Natural killer cell (primary cell): ENCODE measurements at regions not wholly inside any gene's neighbourhood (a gene's known extent, or its start where the extent isn't known, plus 50 kb on each side); places are given as distances from the start of the nearest gene placed in this dataset.

Experiments
- ATAC-seq, 3 donors: fragments of 150-1000 bp in 2 of 3; fragments of 200-7000 bp in 1 of 3; cut with Tn5 transposase; 1 replicate in 1 of 3; 2 replicates in 2 of 3; pipeline ENCODE4 v1.10.0; 2021; ENCODE audit warnings: mild to moderate bottlenecking in 2 of 3, moderate library complexity in 2 of 3
- DNase-seq, 2 donors: peaks; one replicate each; pipeline versions ENCODE4 v3.0.0 to v3.0.0-alpha.2; 2013 to 2021; ENCODE audit warnings: mixed read lengths in 1 of 2
- H3K27ac ChIP-seq: one replicate; pipeline ENCODE4 v1.5.1; 2013; ENCODE audit warnings: mild to moderate bottlenecking, low read length
- H3K27me3 ChIP-seq: one replicate; pipeline ENCODE4 v1.6.1; 2013; ENCODE audit warnings: low read length; ENCODE audit not compliant: control insufficient read depth, insufficient read depth
- H3K36me3 ChIP-seq: one replicate; pipeline ENCODE4 v1.6.1; 2013; ENCODE audit warnings: low read length; ENCODE audit not compliant: control insufficient read depth, insufficient read depth
- H3K4me1 ChIP-seq: one replicate; pipeline ENCODE4 v1.6.1; 2013; ENCODE audit warnings: low read length; ENCODE audit not compliant: control insufficient read depth, insufficient read depth
- H3K4me3 ChIP-seq: one replicate; pipeline ENCODE4 v1.5.1; 2013; ENCODE audit warnings: low read length
- H3K9me3 ChIP-seq: one replicate; pipeline ENCODE4 v1.6.1; 2013; ENCODE audit warnings: low read length; ENCODE audit not compliant: control insufficient read depth, insufficient read depth
- H3K27ac Mint-ChIP-seq, 2 donors: one replicate each; pipeline ENCODE4 v1.8.0; 2022; ENCODE audit warnings: mild to moderate bottlenecking in 2 of 2, mixed read lengths in 2 of 2, moderate library complexity in 1 of 2
- H3K27me3 Mint-ChIP-seq, 2 donors: one replicate each; pipeline ENCODE4 v1.8.0; 2022; ENCODE audit warnings: low read depth in 2 of 2, mixed read lengths in 2 of 2
- H3K36me3 Mint-ChIP-seq: one replicate; pipeline ENCODE4 v1.8.0; 2022; ENCODE audit warnings: mixed read lengths
- H3K4me1 Mint-ChIP-seq, 2 donors: one replicate each; pipeline ENCODE4 v1.8.0; 2022; ENCODE audit warnings: mixed read lengths in 2 of 2
- H3K4me3 Mint-ChIP-seq: one replicate; pipeline ENCODE4 v1.8.0; 2022; ENCODE audit warnings: mild to moderate bottlenecking, moderate library complexity, mixed read lengths
- H3K9me3 Mint-ChIP-seq, 2 donors: one replicate each; pipeline ENCODE4 v1.8.0; 2022; ENCODE audit warnings: mixed read lengths in 2 of 2
- CTCF ChIP-seq: fragments of 200-600 bp; IDR thresholded peaks from one replicate; pipeline ENCODE4 v1.8.0; 2022; ENCODE audit warnings: antibody characterized with exemption
- WGBS: methylation state at CpG from one replicate; pipeline ENCODE4 v1.1.7; 2013; ENCODE audit warnings: missing lambda C conversion rate; ENCODE audit not compliant: insufficient coverage; 5-methylcytosine and 5-hydroxymethylcytosine counted together
- intact Hi-C: fragments of 100-400 bp; cut with micrococcal nuclease; formaldehyde crosslinking; loops from one replicate; pipeline ENCODE4 v1.14.2; 2022

GRCh38 chr1:218211241-218211640 is 73.9 kb upstream of the RRP15 start:
- H3K4me3 ChIP-seq: no peak overlapping the region
- DNase-seq: no peak
- H3K27me3 ChIP-seq: no peaks in the 10 kb centered on the region
- H3K4me1 Mint-ChIP-seq: no peaks in the 10 kb centered on the region
- intact Hi-C loops: no loop called here
- no peaks in the 10 kb centered on the region for H3K36me3 Mint-ChIP-seq
- no peak for ATAC-seq
- no peak overlapping the region for H3K27ac ChIP-seq
- H3K9me3 Mint-ChIP-seq: peaks cover 0 to 6% of the 10 kb centered on the region in 2 donors
- no peaks in the 10 kb centered on the region for H3K36me3 ChIP-seq
- no peak overlapping the region for H3K27ac Mint-ChIP-seq
- no peak for TF ChIP-seq CTCF
- H3K4me1 ChIP-seq: no peaks in the 10 kb centered on the region
- H3K27me3 Mint-ChIP-seq: peaks cover 0 to 7% of the 10 kb centered on the region in 2 donors
- H3K4me3 Mint-ChIP-seq: no peak overlapping the region
- no peaks in the 10 kb centered on the region for H3K9me3 ChIP-seq

- no peaks in the 10 kb centered on the region for H3K27me3 ChIP-seq
- intact Hi-C loops: no loop called here
Observed at GRCh38 chr1:218217040-218217439, 68.1 kb upstream of the RRP15 start.

GRCh38 chr1:218219460-218219859 is 65.6 kb upstream of the RRP15 start:
- Mint-ChIP-seq H3K27me3 (peaks cover 0 to 7% of the 10 kb centered on the region in 2 donors), H3K4me3 (no peak overlapping the region), H3K4me1 (no peaks in the 10 kb centered on the region), H3K27ac (no peak overlapping the region), H3K36me3 (no peaks in the 10 kb centered on the region), H3K9me3 (peaks cover 0 to 6% of the 10 kb centered on the region in 2 donors)
- no peaks in the 10 kb centered on the region for H3K9me3 ChIP-seq
- no peak overlapping the region for H3K27ac ChIP-seq
- no peaks in the 10 kb centered on the region for H3K4me1 ChIP-seq
- H3K27me3 ChIP-seq: no peaks in the 10 kb centered on the region
- ATAC-seq (no peak), DNase-seq (no peak)
- TF ChIP-seq CTCF: no peak
- intact Hi-C loops: no loop called here
- H3K4me3 ChIP-seq: no peak overlapping the region
- H3K36me3 ChIP-seq: no peaks in the 10 kb centered on the region
- WGBS: 63% methylated on average over 1 of the region's 2 CpGs

More at GRCh38 chr1:218217040-218217439, 68.1 kb upstream of the RRP15 start:
- no peaks in the 10 kb centered on the region for H3K36me3 ChIP-seq
- ATAC-seq: no peak
- no peak overlapping the region for H3K27ac ChIP-seq
- no peaks in the 10 kb centered on the region for H3K4me1 Mint-ChIP-seq
- peaks cover 0 to 7% of the 10 kb centered on the region in 2 donors for H3K27me3 Mint-ChIP-seq
- H3K4me3 ChIP-seq: no peak overlapping the region
- no peaks in the 10 kb centered on the region for H3K36me3 Mint-ChIP-seq
- H3K4me1 ChIP-seq: no peaks in the 10 kb centered on the region
- 25% methylated on average over 3 of the region's 4 CpGs for WGBS
- peaks cover 0 to 6% of the 10 kb centered on the region in 2 donors for H3K9me3 Mint-ChIP-seq
- DNase-seq: no peak
- H3K4me3 Mint-ChIP-seq: no peak overlapping the region
- no peak for TF ChIP-seq CTCF
- H3K9me3 ChIP-seq: no peaks in the 10 kb centered on the region
- no peak overlapping the region for H3K27ac Mint-ChIP-seq

- no peak overlapping the region for H3K27ac Mint-ChIP-seq
- ATAC-seq: no peak
- Histone ChIP-seq H3K27ac (no peak overlapping the region), H3K27me3 (no peaks in the 10 kb centered on the region), H3K36me3 (no peaks in the 10 kb centered on the region), H3K9me3 (no peaks in the 10 kb centered on the region), H3K4me1 (no peaks in the 10 kb centered on the region), H3K4me3 (no peak overlapping the region)
- DNase-seq: no peak
- no peaks in the 10 kb centered on the region for H3K4me1 Mint-ChIP-seq
- H3K4me3 Mint-ChIP-seq: no peak overlapping the region
- TF ChIP-seq CTCF: no peak
- no peaks in the 10 kb centered on the region for H3K27me3 Mint-ChIP-seq
- WGBS: 78% methylated on average over 1 of the region's 1 CpG
- H3K36me3 Mint-ChIP-seq: no peaks in the 10 kb centered on the region
- intact Hi-C loops: no loop called here
- H3K9me3 Mint-ChIP-seq: no peaks in the 10 kb centered on the region
Observed at GRCh38 chr1:218224101-218224500, 61.0 kb upstream of the RRP15 start.
